IMR-90 (cell line): ENCODE measurements at regions not wholly inside any gene's neighbourhood (a gene's known extent, or its start where the extent isn't known, plus 50 kb on each side); places are given as distances from the start of the nearest gene placed in this dataset.

Experiments
- ATAC-seq: fragments of 200-7000 bp; cut with Tn5 transposase; 2 replicates; pipeline ENCODE4 v1.9.1; 2020; ENCODE audit warnings: low read depth, mild to moderate bottlenecking, moderate library complexity
- BruUV-seq: library from RNA; stranded (reverse); fragments of 400-500 nt; replicated peaks from 2 replicates; lab custom pipeline; 2021; lab: Mats Ljungman, UMichigan
- CTCF ChIA-PET: fragments of 300-600 bp; formaldehyde crosslinking; extraction: SDS; loops from one replicate; lab custom pipeline; 2021; ENCODE audit warnings: antibody characterized with exemption; lab: Yijun Ruan, JAX
- POLR2A ChIA-PET: fragments of 300-600 bp; sonication (Branson Sonifier 250); formaldehyde crosslinking; loops from one replicate; lab custom pipeline; 2022; ENCODE audit warnings: antibody characterized with exemption; ENCODE audit not compliant: unreplicated experiment; lab: Charles Lee
- DNase-seq: peaks from one replicate; pipeline ENCODE4 v3.0.0; 2013
- H2AFZ ChIP-seq: replicated peaks from 2 replicates; pipeline ENCODE3; 2013; ENCODE audit warnings: low read length, mild to moderate bottlenecking; ENCODE audit not compliant: poor library complexity
- H2AK5ac ChIP-seq: 2 replicates; pipeline ENCODE4 v1.6.1; 2013; ENCODE audit warnings: low read depth, low read length, inconsistent platforms
- H2AK9ac ChIP-seq: replicated peaks from 2 replicates; pipeline ENCODE3; 2013; ENCODE audit warnings: mild to moderate bottlenecking, low read depth, low read length, moderate library complexity; ENCODE audit not compliant: poor library complexity
- H2BK120ac ChIP-seq: 2 replicates; pipeline ENCODE4 v1.6.1; 2013; ENCODE audit warnings: low read depth, low read length, inconsistent platforms
- H2BK15ac ChIP-seq: 3 replicates; pipeline ENCODE4 v1.6.1; 2013; ENCODE audit warnings: low read depth, low read length, inconsistent platforms
- H2BK20ac ChIP-seq: 2 replicates; pipeline ENCODE4 v1.6.1; 2013; ENCODE audit warnings: low read depth, mild to moderate bottlenecking, inconsistent platforms, low read length, moderate library complexity
- H2BK5ac ChIP-seq: 2 replicates; pipeline ENCODE4 v1.6.1; 2013; ENCODE audit warnings: mild to moderate bottlenecking, low read depth, low read length, inconsistent platforms; ENCODE audit not compliant: poor library complexity, severe bottlenecking
- H3K14ac ChIP-seq: replicated peaks from 2 replicates; pipeline ENCODE4 v1.6.1; 2013; ENCODE audit warnings: low read depth, low read length, inconsistent platforms
- H3K18ac ChIP-seq: 2 replicates; pipeline ENCODE4 v1.6.1; 2013; ENCODE audit warnings: low read depth, low read length, control low read depth
- H3K23ac ChIP-seq: 2 replicates; pipeline ENCODE4 v1.6.1; 2013; ENCODE audit warnings: low read depth, low read length, inconsistent platforms
- H3K27ac ChIP-seq: 2 replicates; pipeline ENCODE4 v1.5.1; 2013; ENCODE audit warnings: mild to moderate bottlenecking, control low read depth, low read length; ENCODE audit not compliant: insufficient read depth
- H3K27me3 ChIP-seq: 2 replicates; pipeline ENCODE4 v1.6.1; 2013; ENCODE audit warnings: low read length; ENCODE audit not compliant: control insufficient read depth, insufficient read depth
- H3K36me3 ChIP-seq: 2 replicates; pipeline ENCODE4 v1.6.1; 2013; ENCODE audit warnings: low read length, mixed read lengths; ENCODE audit not compliant: control insufficient read depth, insufficient read depth
- H3K4ac ChIP-seq: 2 replicates; pipeline ENCODE4 v1.6.1; 2013; ENCODE audit warnings: low read depth, low read length, inconsistent platforms
- H3K4me1 ChIP-seq: 2 replicates; pipeline ENCODE4 v1.6.1; 2013; ENCODE audit warnings: low read length, mixed read lengths; ENCODE audit not compliant: control insufficient read depth, insufficient read depth
- H3K4me2 ChIP-seq: 2 replicates; pipeline ENCODE4 v1.6.1; 2013; ENCODE audit warnings: low read depth, mild to moderate bottlenecking, control low read depth, low read length, moderate library complexity
- H3K4me3 ChIP-seq: 2 replicates; pipeline ENCODE4 v1.5.1; 2013; ENCODE audit warnings: low read depth, mild to moderate bottlenecking, control low read depth, low read length, moderate library complexity; ENCODE audit not compliant: insufficient read depth
- H3K56ac ChIP-seq: 2 replicates; pipeline ENCODE4 v1.6.1; 2013; ENCODE audit warnings: low read length, inconsistent platforms; ENCODE audit not compliant: insufficient read depth; ENCODE audit errors: extremely low read depth
- H3K79me1 ChIP-seq, 2 experiments: 2 replicates each; pipeline ENCODE4 v1.6.1; 2013; ENCODE audit warnings: low read length in 2 of 2, inconsistent platforms in 1 of 2, low read depth in 1 of 2
- H3K9ac ChIP-seq: 2 replicates; pipeline ENCODE4 v1.6.1; 2013; ENCODE audit warnings: low read depth, low read length, control low read depth
- H3K9me1 ChIP-seq: 2 replicates; pipeline ENCODE4 v1.6.1; 2013; ENCODE audit warnings: low read length, inconsistent platforms; ENCODE audit not compliant: insufficient read depth
- H3K9me3 ChIP-seq: 2 replicates; pipeline ENCODE4 v1.6.1; 2013; ENCODE audit warnings: low read length; ENCODE audit not compliant: control insufficient read depth, insufficient read depth
- H4K20me1 ChIP-seq: 2 replicates; pipeline ENCODE4 v1.6.1; 2013; ENCODE audit warnings: low read length, inconsistent platforms; ENCODE audit not compliant: insufficient read depth
- H4K5ac ChIP-seq: 2 replicates; pipeline ENCODE4 v1.6.1; 2013; ENCODE audit warnings: mild to moderate bottlenecking, low read depth, low read length, control low read depth
- H4K8ac ChIP-seq, 2 experiments: 2 replicates each; pipeline ENCODE4 v1.6.1; 2013; ENCODE audit warnings: low read depth in 2 of 2, low read length in 2 of 2, control low read depth in 1 of 2, inconsistent platforms in 1 of 2
- H4K91ac ChIP-seq: 2 replicates; pipeline ENCODE4 v1.6.1; 2013; ENCODE audit warnings: low read depth, low read length, inconsistent platforms; ENCODE audit not compliant: insufficient read depth
- BHLHE40 ChIP-seq: fragments of 150-350 bp; IDR thresholded peaks from 2 replicates; pipeline ENCODE4 v1.6.1; 2016; ENCODE audit warnings: mild to moderate bottlenecking, low read depth, low read length
- CEBPB ChIP-seq: IDR thresholded peaks from 2 replicates; pipeline ENCODE4 v1.6.1; 2012; ENCODE audit warnings: low read depth, low read length, improper control_type of control experiment
- CHD1 ChIP-seq: IDR thresholded peaks from 2 replicates; pipeline ENCODE4 v1.6.1; 2012; ENCODE audit warnings: low read depth, low read length, improper control_type of control experiment
- ELK1 ChIP-seq: fragments of 150-350 bp; IDR thresholded peaks from 2 replicates; pipeline ENCODE4 v1.6.1; 2016; ENCODE audit warnings: low read depth, mild to moderate bottlenecking, low read length, moderate library complexity, borderline replicate concordance
- FOS ChIP-seq: fragments of 150-350 bp; IDR thresholded peaks from 2 replicates; pipeline ENCODE4 v1.6.1; 2016; ENCODE audit warnings: low read depth, low read length
- MAFK ChIP-seq: IDR thresholded peaks from 2 replicates; pipeline ENCODE4 v1.6.1; 2012; ENCODE audit warnings: low read depth, low read length, improper control_type of control experiment
- MAZ ChIP-seq: IDR thresholded peaks from 2 replicates; pipeline ENCODE4 v1.6.1; 2012; ENCODE audit warnings: low read depth, mild to moderate bottlenecking, low read length, improper control_type of control experiment, moderate library complexity, borderline replicate concordance
- MXI1 ChIP-seq: IDR thresholded peaks from 2 replicates; pipeline ENCODE4 v1.6.1; 2012; ENCODE audit warnings: low read depth, mild to moderate bottlenecking, low read length, moderate library complexity, borderline replicate concordance
- NFE2L2 ChIP-seq: fragments of 150-350 bp; IDR thresholded peaks from 2 replicates; pipeline ENCODE4 v1.6.1; 2016; ENCODE audit warnings: low read depth, mild to moderate bottlenecking, low read length
- POLR2A ChIP-seq: IDR thresholded peaks from 2 replicates; pipeline ENCODE4 v1.6.1; 2012; ENCODE audit warnings: mild to moderate bottlenecking, low read depth, low read length
- RCOR1 ChIP-seq: IDR thresholded peaks from 2 replicates; pipeline ENCODE4 v1.6.1; 2012; ENCODE audit warnings: mild to moderate bottlenecking, low read length, improper control_type of control experiment; ENCODE audit not compliant: insufficient replicate concordance
- RFX5 ChIP-seq: IDR thresholded peaks from 2 replicates; pipeline ENCODE4 v1.8.0; 2012; ENCODE audit warnings: low read depth, mild to moderate bottlenecking, low read length, moderate library complexity
- SMC3 ChIP-seq: fragments of 150-350 bp; IDR thresholded peaks from 2 replicates; pipeline ENCODE4 v1.6.1; 2016; ENCODE audit warnings: low read depth, mild to moderate bottlenecking, antibody characterized with exemption, low read length, moderate library complexity
- WGBS, 2 experiments: methylation state at CpG; one replicate each; pipeline versions ENCODE4 v1.1.5 to v1.1.7; 2013; ENCODE audit warnings: missing lambda C conversion rate in 2 of 2; ENCODE audit not compliant: insufficient read length in 1 of 2; ENCODE audit errors: extremely low coverage in 2 of 2; 5-methylcytosine and 5-hydroxymethylcytosine counted together
- dilution Hi-C: fragments of 300-500 bp; cut with HindIII; formaldehyde crosslinking; loops from one replicate; pipeline ENCODE4 v1.14.3; 2018; ENCODE audit warnings: low sequenced_read_pairs; ENCODE audit not compliant: unreplicated experiment
- in situ Hi-C: fragments of 300-500 bp; cut with MboI; formaldehyde crosslinking; loops from 3 replicates; pipeline ENCODE4 v1.14.3; 2019; ENCODE audit warnings: low sequenced_read_pairs, inconsistent platforms, mixed read lengths
- intact Hi-C: fragments of 100-400 bp; cut with micrococcal nuclease; formaldehyde crosslinking; loops from 2 replicates; pipeline ENCODE4 v1.10.0; 2022
- TF ChIP-seq, protein P1 (sequence below): conservative IDR thresholded peaks from 2 replicates; pipeline ENCODE4 v1.5.1; 2012; ENCODE audit warnings: mild to moderate bottlenecking, low read depth, low read length, improper control_type of control experiment
- TF ChIP-seq, protein P2 (sequence below): fragments of 150-350 bp; IDR thresholded peaks from 2 replicates; pipeline ENCODE4 v1.6.1; 2017; ENCODE audit warnings: mild to moderate bottlenecking, antibody characterized with exemption, low read length, low read depth

DNA sequence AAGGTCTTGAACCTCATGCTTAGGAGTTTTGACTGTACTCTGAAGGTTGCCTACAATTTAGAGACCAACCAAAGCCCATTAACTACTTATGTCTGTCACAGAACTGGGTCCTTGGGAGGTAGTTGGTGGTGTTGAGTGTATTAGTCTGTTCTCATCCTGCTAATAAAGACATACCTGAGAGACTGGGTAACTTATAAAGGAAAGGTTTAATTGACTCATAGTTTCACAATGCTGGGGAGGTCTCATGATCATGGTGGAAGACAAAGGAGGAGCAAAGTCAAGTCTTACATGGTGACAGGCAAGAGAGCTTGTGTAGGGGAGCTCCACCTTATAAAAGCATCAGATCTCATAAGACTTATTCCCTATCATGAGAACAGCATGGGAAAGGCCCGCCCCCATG is 319.6 kb upstream of the ZMIZ1 start:
- H3K56ac ChIP-seq, result no peak overlapping the region
- TF ChIP-seq, protein P1, sequence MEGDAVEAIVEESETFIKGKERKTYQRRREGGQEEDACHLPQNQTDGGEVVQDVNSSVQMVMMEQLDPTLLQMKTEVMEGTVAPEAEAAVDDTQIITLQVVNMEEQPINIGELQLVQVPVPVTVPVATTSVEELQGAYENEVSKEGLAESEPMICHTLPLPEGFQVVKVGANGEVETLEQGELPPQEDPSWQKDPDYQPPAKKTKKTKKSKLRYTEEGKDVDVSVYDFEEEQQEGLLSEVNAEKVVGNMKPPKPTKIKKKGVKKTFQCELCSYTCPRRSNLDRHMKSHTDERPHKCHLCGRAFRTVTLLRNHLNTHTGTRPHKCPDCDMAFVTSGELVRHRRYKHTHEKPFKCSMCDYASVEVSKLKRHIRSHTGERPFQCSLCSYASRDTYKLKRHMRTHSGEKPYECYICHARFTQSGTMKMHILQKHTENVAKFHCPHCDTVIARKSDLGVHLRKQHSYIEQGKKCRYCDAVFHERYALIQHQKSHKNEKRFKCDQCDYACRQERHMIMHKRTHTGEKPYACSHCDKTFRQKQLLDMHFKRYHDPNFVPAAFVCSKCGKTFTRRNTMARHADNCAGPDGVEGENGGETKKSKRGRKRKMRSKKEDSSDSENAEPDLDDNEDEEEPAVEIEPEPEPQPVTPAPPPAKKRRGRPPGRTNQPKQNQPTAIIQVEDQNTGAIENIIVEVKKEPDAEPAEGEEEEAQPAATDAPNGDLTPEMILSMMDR, result no peak
- TF ChIP-seq ELK1 (no peak), CEBPB (no peak), BHLHE40 (no peak), RFX5 (no peak), CHD1 (no peak), POLR2A (no peak), NFE2L2 (no peak), FOS (no peak), MAFK (no peak), MAZ (no peak), SMC3 (no peak), MXI1 (no peak), RCOR1 (no peak)
- TF ChIP-seq, protein P2, sequence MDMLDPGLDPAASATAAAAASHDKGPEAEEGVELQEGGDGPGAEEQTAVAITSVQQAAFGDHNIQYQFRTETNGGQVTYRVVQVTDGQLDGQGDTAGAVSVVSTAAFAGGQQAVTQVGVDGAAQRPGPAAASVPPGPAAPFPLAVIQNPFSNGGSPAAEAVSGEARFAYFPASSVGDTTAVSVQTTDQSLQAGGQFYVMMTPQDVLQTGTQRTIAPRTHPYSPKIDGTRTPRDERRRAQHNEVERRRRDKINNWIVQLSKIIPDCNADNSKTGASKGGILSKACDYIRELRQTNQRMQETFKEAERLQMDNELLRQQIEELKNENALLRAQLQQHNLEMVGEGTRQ, result no peak
- H3K27me3 ChIP-seq, result peaks cover 22% of the 10 kb centered on the region
- no peak overlapping the region for H3K18ac ChIP-seq
- POLR2A ChIA-PET, result no interaction called here
- no peaks in the 10 kb centered on the region for H3K36me3 ChIP-seq
- no peak overlapping the region for H3K27ac ChIP-seq
- no peak overlapping the region for H3K4ac ChIP-seq
- no peak overlapping the region for H3K9ac ChIP-seq
- peaks cover 2% of the 10 kb centered on the region; the same call in 1 of the 2 replicates for H3K4me1 ChIP-seq
- no peak overlapping the region for H2AK5ac ChIP-seq
- H3K9me3 ChIP-seq, result no peaks in the 10 kb centered on the region
- intact Hi-C loops, result no loop called here
- H3K23ac ChIP-seq, result no peak overlapping the region
- H2BK5ac ChIP-seq, result no peak overlapping the region
- no peak overlapping the region for H4K91ac ChIP-seq
- in situ Hi-C loops, result no loop called here
- CTCF ChIA-PET, result no interaction called here
- no peak overlapping the region for H2BK20ac ChIP-seq
- no peak overlapping the region for H4K8ac ChIP-seq
- dilution Hi-C loops, result no loop called here
- H4K5ac ChIP-seq, result no peak overlapping the region
- H4K20me1 ChIP-seq, result no peaks in the 10 kb centered on the region
- no peak overlapping the region for H2AFZ ChIP-seq
- no peak for ATAC-seq
- no peak overlapping the region for H2BK120ac ChIP-seq
- H2AK9ac ChIP-seq, result no peak overlapping the region
- no peak overlapping the region for H2BK15ac ChIP-seq
- no peak overlapping the region for H3K4me3 ChIP-seq
- BruUV-seq, result no TSS peak
- DNase-seq, result no peak
- H3K4me2 ChIP-seq, result no peak overlapping the region
- no peaks in the 10 kb centered on the region for H3K79me1 ChIP-seq
- WGBS, 2 experiments, result no CpG with 5 or more reads among the region's 1 CpG
- no peak overlapping the region for H3K14ac ChIP-seq
- no peaks in the 10 kb centered on the region; the same call in 1 of the 2 replicates for H3K9me1 ChIP-seq
